ENCODE measurements at regions not wholly inside any gene's neighbourhood (a gene's known extent, or its start where the extent isn't known, plus 50 kb on each side); places are given as distances from the start of the nearest gene placed in this dataset.
A peak's percentile ranks its signal among the peaks of the same experiment; 100 is the strongest.
"Not testable (repeated sequence)": the region's sequence is repeated elsewhere in the genome, so short reads cannot be mapped to it uniquely, and the experiment has no call there.

GRCh38 chr1:273772-274171 is 177.7 kb downstream of the OR4F29 start:
- H3K4me1 Mint-ChIP-seq; intact Hi-C loops (cut with micrococcal nuclease); H3K27me3 ChIP-seq (ENCODE audit: insufficient read depth, low read length); H3K27ac ChIP-seq (ENCODE audit: low read depth, low read length); H3K27ac Mint-ChIP-seq; H3K9me3 ChIP-seq (ENCODE audit: control insufficient read depth in 1 of 2, low read length in 2 of 2); H3K27me3 Mint-ChIP-seq; H3K4me3 ChIP-seq (ENCODE audit: low read length in 2 of 2); CTCF ChIA-PET (ENCODE audit: partially characterized antibody); H3K36me3 ChIP-seq (ENCODE audit: insufficient read depth, low read length); DNase-seq; H3K9me3 Mint-ChIP-seq; POLR2A ChIA-PET (ENCODE audit: partially characterized antibody); H3K4me3 Mint-ChIP-seq; H3K4me1 ChIP-seq (ENCODE audit: insufficient read depth, low read length); H3K36me3 Mint-ChIP-seq: not testable (repeated sequence)

- H3K4me3 Mint-ChIP-seq; CTCF ChIA-PET (ENCODE audit: partially characterized antibody); H3K27me3 ChIP-seq (ENCODE audit: insufficient read depth, low read length); H3K27ac Mint-ChIP-seq; H3K4me1 ChIP-seq (ENCODE audit: insufficient read depth, low read length); POLR2A ChIA-PET (ENCODE audit: partially characterized antibody); H3K36me3 Mint-ChIP-seq; H3K27me3 Mint-ChIP-seq; H3K9me3 ChIP-seq (ENCODE audit: control insufficient read depth in 1 of 2, low read length in 2 of 2); H3K27ac ChIP-seq (ENCODE audit: low read depth, low read length); H3K4me3 ChIP-seq (ENCODE audit: low read length in 2 of 2); H3K36me3 ChIP-seq (ENCODE audit: insufficient read depth, low read length); H3K9me3 Mint-ChIP-seq; intact Hi-C loops (cut with micrococcal nuclease); H3K4me1 Mint-ChIP-seq: not testable (repeated sequence)
- peak; percentile 46 to 61 (median 53) for DNase-seq
Measured at GRCh38 chr1:267815-268214, 183.7 kb downstream of the OR4F29 start.
